ENCODE measurements at regions not wholly inside any gene's neighbourhood (a gene's known extent, or its start where the extent isn't known, plus 50 kb on each side); places are given as distances from the start of the nearest gene placed in this dataset.
A peak's percentile ranks its signal among the peaks of the same experiment; 100 is the strongest.

DNA sequence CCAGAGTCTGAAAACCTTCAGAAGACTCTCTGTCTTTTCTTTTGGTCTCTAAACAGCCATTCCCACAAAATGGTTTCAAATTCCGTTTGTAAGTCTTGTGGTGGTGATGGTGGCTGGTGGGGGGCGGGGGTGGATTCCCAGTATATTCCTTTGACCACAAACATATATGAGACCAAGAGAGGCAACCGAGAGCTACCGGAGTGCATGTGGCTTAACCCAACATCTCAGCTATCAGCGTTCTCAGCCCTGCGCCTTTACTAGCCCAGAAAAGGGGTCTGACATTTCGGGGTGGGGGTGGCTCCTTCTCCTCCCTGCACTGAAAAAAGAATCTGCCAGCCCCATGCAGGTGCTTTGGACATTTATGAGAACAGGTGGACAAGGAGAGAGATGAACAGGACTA lies 621.1 kb downstream of the ACTR3B start:
- Histone ChIP-seq H3K27ac (no peak overlapping the region), H3K27me3 (no peaks in the 10 kb centered on the region), H3K36me3 (no peaks in the 10 kb centered on the region), H3K9me3 (no peaks in the 10 kb centered on the region), H3K4me3 (no peak overlapping the region), H3K4me1 (no peaks in the 10 kb centered on the region)
- TF ChIP-seq, protein P1, sequence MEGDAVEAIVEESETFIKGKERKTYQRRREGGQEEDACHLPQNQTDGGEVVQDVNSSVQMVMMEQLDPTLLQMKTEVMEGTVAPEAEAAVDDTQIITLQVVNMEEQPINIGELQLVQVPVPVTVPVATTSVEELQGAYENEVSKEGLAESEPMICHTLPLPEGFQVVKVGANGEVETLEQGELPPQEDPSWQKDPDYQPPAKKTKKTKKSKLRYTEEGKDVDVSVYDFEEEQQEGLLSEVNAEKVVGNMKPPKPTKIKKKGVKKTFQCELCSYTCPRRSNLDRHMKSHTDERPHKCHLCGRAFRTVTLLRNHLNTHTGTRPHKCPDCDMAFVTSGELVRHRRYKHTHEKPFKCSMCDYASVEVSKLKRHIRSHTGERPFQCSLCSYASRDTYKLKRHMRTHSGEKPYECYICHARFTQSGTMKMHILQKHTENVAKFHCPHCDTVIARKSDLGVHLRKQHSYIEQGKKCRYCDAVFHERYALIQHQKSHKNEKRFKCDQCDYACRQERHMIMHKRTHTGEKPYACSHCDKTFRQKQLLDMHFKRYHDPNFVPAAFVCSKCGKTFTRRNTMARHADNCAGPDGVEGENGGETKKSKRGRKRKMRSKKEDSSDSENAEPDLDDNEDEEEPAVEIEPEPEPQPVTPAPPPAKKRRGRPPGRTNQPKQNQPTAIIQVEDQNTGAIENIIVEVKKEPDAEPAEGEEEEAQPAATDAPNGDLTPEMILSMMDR (IDR thresholded peaks at IDR 0.05): no peak
- TF ChIP-seq POLR2A (IDR thresholded peaks at IDR 0.05): no peak
- intact Hi-C loops (cut with DNase I): no loop called here
- WGBS (ENCODE audit: insufficient coverage, low coverage, low lambda C conversion rate, missing lambda C conversion rate): 47% methylated on average over 7 of the region's 7 CpGs
- DNase-seq (no peak), ATAC-seq (no peak)

GRCh38 chr7:153381275-153382040 lies 621.9 kb downstream of the ACTR3B start:
- H3K9me3 ChIP-seq: no peaks in the 10 kb centered on the region
- ATAC-seq: peak; percentile 65 to 88 (median 75)
- H3K4me3 ChIP-seq: no peak overlapping the region
- TF ChIP-seq POLR2A (IDR thresholded peaks at IDR 0.05): no peak
- TF ChIP-seq, protein P1 (IDR thresholded peaks at IDR 0.05): peak; percentile 54 to 88 (median 69)
- H3K27ac ChIP-seq: no peak overlapping the region
- intact Hi-C loops (cut with DNase I): no loop called here
- peak in 2 of 3 donors; percentile 47 to 59 for DNase-seq
- H3K4me1 ChIP-seq: no peaks in the 10 kb centered on the region
- H3K27me3 ChIP-seq: no peaks in the 10 kb centered on the region
- WGBS (ENCODE audit: insufficient coverage, low coverage, low lambda C conversion rate, missing lambda C conversion rate): 9% methylated on average over 13 of the region's 13 CpGs
- H3K36me3 ChIP-seq: no peaks in the 10 kb centered on the region

DNA sequence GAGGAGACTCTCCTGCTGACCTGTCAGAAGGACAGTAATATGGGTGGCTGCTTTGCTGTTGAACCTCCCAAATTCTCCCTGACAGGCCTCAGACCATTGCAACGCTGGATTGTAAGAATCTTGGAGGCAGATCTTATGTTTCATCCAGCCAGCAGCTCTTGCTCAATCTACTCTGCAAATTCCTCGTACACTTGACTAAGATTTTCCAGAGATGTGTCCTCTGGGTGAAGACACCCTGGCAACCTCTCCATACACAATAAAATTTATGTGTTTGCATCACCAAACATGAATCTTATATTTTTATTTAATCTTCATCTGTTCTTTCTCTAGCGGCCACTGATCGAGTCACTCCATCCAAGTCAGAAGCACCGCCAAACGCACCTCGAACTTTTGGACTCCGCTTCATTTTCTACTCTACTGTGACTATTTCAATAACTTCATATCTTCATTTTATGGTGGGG lies 623.1 kb downstream of the ACTR3B start:
- no peaks in the 10 kb centered on the region for H3K36me3 ChIP-seq
- no peak for TF ChIP-seq POLR2A (IDR thresholded peaks at IDR 0.05)
- TF ChIP-seq, protein P1 (IDR thresholded peaks at IDR 0.05): no peak
- no peaks in the 10 kb centered on the region for H3K9me3 ChIP-seq
- DNase-seq (no peak), ATAC-seq (no peak)
- H3K27me3 ChIP-seq: no peaks in the 10 kb centered on the region
- H3K27ac ChIP-seq: no peak overlapping the region
- 75% methylated on average over 8 of the region's 8 CpGs for WGBS (ENCODE audit: insufficient coverage, low coverage, low lambda C conversion rate, missing lambda C conversion rate)
- no peak overlapping the region for H3K4me3 ChIP-seq
- no peaks in the 10 kb centered on the region for H3K4me1 ChIP-seq
- intact Hi-C loops (cut with DNase I): no loop called here

DNA sequence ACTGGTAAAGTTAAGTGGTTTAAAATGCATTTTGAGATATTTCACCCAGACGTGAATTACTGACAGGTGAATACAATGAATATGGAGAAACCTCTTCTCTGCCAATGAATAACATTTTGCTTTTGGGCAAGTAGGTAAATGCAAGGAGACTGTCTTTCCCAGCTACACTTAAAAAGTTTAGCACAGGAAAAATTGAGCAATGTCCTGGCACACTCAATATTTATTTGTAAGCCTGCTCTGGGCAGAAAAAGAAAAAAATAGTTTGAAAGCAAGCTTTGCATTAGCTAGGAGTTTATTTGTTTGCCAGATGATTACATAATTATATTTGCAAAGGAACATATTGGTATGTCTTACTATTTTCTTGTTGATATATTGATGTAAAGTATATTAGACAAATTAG lies 624.2 kb downstream of the ACTR3B start:
- ATAC-seq (no peak), DNase-seq (no peak)
- 33% methylated on average over 1 of the region's 1 CpG for WGBS (ENCODE audit: insufficient coverage, low coverage, low lambda C conversion rate, missing lambda C conversion rate)
- intact Hi-C loops (cut with DNase I): no loop called here
- H3K9me3 ChIP-seq: no peaks in the 10 kb centered on the region
- H3K27me3 ChIP-seq: no peaks in the 10 kb centered on the region
- H3K4me1 ChIP-seq: no peaks in the 10 kb centered on the region
- TF ChIP-seq, protein P1 (IDR thresholded peaks at IDR 0.05): no peak
- no peak for TF ChIP-seq POLR2A (IDR thresholded peaks at IDR 0.05)
- H3K36me3 ChIP-seq: no peaks in the 10 kb centered on the region
- H3K4me3 ChIP-seq: no peak overlapping the region
- H3K27ac ChIP-seq: no peak overlapping the region
